Stimulated activated CD8-positive, alpha-beta memory T cell treated with anti-CD3 and anti-CD28 coated beads, Interleukin-15, amount 100 ng/mL, for 24 hours (primary cell): ENCODE measurements at regions not wholly inside any gene's neighbourhood (a gene's known extent, or its start where the extent isn't known, plus 50 kb on each side); places are given as distances from the start of the nearest gene placed in this dataset.

Experiments used
- DNase-seq: peaks from one replicate; pipeline ENCODE4 v3.0.0-alpha.2; 2020; ENCODE audit warnings: low read depth

- no peak for DNase-seq
Observed at GRCh38 chr1:38257374-38257773, 210.8 kb upstream of the POU3F1 start.

- DNase-seq, result no peak
Observed at GRCh38 chr1:38256072-38256471, 209.5 kb upstream of the POU3F1 start.

- DNase-seq, result no peak
Observed at GRCh38 chr1:38253314-38253713, 206.7 kb upstream of the POU3F1 start.

- DNase-seq, result no peak
Observed at GRCh38 chr1:38250356-38250755, 203.8 kb upstream of the POU3F1 start.

- DNase-seq, result no peak
Observed at GRCh38 chr1:38249001-38249400, 202.4 kb upstream of the POU3F1 start.

- no peak for DNase-seq
Observed at GRCh38 chr1:38246955-38247952, 200.7 kb upstream of the POU3F1 start.

GRCh38 chr1:38244218-38244845 is 197.7 kb upstream of the POU3F1 start:
- no peak for DNase-seq

GRCh38 chr1:38243106-38243505 is 196.5 kb upstream of the POU3F1 start:
- no peak for DNase-seq

- DNase-seq, result no peak
Observed at GRCh38 chr1:38242506-38242905, 195.9 kb upstream of the POU3F1 start.

- DNase-seq, result no peak
Observed at GRCh38 chr1:38241594-38242334, 195.2 kb upstream of the POU3F1 start.

- no peak for DNase-seq
Observed at GRCh38 chr1:38240618-38241017, 194.0 kb upstream of the POU3F1 start.

- DNase-seq, result no peak
Observed at GRCh38 chr1:38239258-38239835, 192.8 kb upstream of the POU3F1 start.

- no peak for DNase-seq
Observed at GRCh38 chr1:38238294-38238693, 191.7 kb upstream of the POU3F1 start.

GRCh38 chr1:38235705-38236104 is 189.1 kb upstream of the POU3F1 start:
- DNase-seq, result no peak

GRCh38 chr1:38231941-38232340 is 185.3 kb upstream of the POU3F1 start:
- no peak for DNase-seq

- no peak for DNase-seq
Observed at GRCh38 chr1:38228718-38229117, 182.1 kb upstream of the POU3F1 start.

- DNase-seq, result no peak
Observed at GRCh38 chr1:38225745-38226144, 179.2 kb upstream of the POU3F1 start.

GRCh38 chr1:38223391-38223790 is 176.8 kb upstream of the POU3F1 start:
- no peak for DNase-seq

- no peak for DNase-seq
Observed at GRCh38 chr1:38222891-38223290, 176.3 kb upstream of the POU3F1 start.

GRCh38 chr1:38221006-38221649 is 174.5 kb upstream of the POU3F1 start:
- DNase-seq, result no peak

GRCh38 chr1:38217316-38217715 is 170.7 kb upstream of the POU3F1 start:
- no peak for DNase-seq
